Esophagus squamous epithelium (tissue), 4 donors: ENCODE measurements at regions not wholly inside any gene's neighbourhood (a gene's known extent, or its start where the extent isn't known, plus 50 kb on each side); places are given as distances from the start of the nearest gene placed in this dataset.

Experiments used
- POLR2A ChIP-seq, 4 donors: fragments of 450-650 bp; IDR thresholded peaks; one replicate each; pipeline ENCODE4 v1.6.1; 2017; ENCODE audit warnings: antibody characterized with exemption in 4 of 4, mild to moderate bottlenecking in 4 of 4, moderate library complexity in 3 of 4
- TF ChIP-seq, protein P1 (sequence below), 6 experiments: fragments of 450-650 bp in 4 of 6; fragments of 200-600 bp in 2 of 6; sonication (generic) in 2 of 6; IDR thresholded peaks; one replicate each; pipeline ENCODE4 v1.5.1; 2016 to 2019; ENCODE audit warnings: antibody characterized with exemption in 6 of 6, mild to moderate bottlenecking in 4 of 6, moderate library complexity in 4 of 6

DNA sequence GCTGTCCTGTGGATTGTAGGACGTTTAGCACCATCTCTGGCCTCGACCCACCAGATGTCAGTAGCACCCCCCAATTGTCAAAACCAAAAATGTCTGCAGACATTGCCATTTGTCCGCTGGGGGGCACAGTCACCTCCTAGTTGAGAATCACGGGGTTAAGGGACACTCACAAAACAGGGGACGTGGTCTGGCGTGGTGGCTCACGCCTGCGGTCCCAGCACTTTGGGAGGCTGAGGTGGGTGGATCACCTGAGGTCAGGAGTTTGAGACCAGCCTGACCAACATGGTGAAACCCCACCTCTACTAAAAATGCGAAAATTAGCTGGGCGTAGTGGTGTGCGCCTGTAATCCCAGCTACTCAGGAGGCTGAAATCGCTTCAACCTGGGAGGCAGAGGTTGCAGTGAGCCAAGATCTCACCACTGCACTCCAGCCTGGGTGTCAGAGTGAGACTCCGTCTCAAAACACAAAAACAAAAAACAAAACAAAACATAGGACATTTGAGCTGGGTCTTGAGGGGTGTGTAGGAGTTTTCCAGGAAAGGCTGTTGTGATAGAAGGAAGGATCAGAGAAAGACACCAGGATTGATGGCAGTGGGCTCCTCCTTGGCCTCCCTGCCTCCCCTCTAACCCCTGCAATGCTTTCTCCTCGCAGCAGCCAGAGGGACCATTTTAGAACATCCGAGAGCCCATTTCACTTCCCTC lies 171.8 kb upstream of the GSE1 start:
- TF ChIP-seq POLR2A (IDR thresholded peaks at IDR 0.05) = no peak
- TF ChIP-seq, protein P1, sequence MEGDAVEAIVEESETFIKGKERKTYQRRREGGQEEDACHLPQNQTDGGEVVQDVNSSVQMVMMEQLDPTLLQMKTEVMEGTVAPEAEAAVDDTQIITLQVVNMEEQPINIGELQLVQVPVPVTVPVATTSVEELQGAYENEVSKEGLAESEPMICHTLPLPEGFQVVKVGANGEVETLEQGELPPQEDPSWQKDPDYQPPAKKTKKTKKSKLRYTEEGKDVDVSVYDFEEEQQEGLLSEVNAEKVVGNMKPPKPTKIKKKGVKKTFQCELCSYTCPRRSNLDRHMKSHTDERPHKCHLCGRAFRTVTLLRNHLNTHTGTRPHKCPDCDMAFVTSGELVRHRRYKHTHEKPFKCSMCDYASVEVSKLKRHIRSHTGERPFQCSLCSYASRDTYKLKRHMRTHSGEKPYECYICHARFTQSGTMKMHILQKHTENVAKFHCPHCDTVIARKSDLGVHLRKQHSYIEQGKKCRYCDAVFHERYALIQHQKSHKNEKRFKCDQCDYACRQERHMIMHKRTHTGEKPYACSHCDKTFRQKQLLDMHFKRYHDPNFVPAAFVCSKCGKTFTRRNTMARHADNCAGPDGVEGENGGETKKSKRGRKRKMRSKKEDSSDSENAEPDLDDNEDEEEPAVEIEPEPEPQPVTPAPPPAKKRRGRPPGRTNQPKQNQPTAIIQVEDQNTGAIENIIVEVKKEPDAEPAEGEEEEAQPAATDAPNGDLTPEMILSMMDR (IDR thresholded peaks at IDR 0.05) = no peak
